HG03175 (cell line): ENCODE measurements at regions not wholly inside any gene's neighbourhood (a gene's known extent, or its start where the extent isn't known, plus 50 kb on each side); places are given as distances from the start of the nearest gene placed in this dataset.
"Not testable (repeated sequence)": the region's sequence is repeated elsewhere in the genome, so short reads cannot be mapped to it uniquely, and the experiment has no call there.

Experiments
- ATAC-seq: cut with Tn5 transposase; IDR thresholded peaks from one replicate; pipeline ENCODE4 v1.9.1; 2021; ENCODE audit warnings: mild to moderate bottlenecking, moderate library complexity; ENCODE audit not compliant: unreplicated experiment

DNA sequence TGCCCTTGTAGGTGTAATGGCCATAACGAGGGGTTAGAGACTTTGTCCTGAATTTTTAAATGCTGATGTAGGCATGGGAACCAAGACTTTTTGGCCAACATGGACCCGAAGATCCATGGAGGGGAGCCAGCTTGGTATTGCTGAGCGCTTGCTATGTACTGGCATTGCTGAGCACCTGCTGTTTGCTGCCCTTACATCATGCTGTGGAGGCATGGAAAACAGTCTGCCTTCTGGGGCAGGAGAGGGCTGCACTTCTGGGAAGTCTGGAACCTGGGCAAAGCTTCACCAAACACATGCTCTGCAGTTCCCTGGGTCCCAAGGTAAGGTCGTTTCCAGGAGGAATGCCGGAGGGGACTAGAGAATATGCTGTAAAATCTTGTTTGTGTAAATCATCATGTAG is 86.3 kb upstream of the CNIH3 start:
- no peak for ATAC-seq

DNA sequence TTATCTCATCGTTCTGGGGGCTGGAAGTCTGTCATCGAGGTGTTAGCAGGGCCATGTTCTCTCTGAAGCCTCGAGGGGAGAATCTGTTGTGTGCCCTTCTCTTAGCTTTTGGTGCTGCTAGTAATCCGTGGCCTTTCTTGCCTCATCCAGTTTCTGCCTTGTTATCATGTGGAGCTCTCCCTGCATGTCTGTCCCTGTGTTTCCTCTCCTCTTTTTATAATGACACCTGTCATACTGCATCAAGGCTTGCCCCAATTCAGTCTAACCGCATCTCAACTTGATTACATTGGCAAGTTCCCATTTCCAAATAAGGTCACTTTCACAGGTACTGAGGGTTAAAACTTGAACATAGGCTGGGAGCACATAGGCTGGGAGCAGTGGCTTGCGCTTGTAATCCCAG is 82.6 kb upstream of the CNIH3 start:
- ATAC-seq = no peak

DNA sequence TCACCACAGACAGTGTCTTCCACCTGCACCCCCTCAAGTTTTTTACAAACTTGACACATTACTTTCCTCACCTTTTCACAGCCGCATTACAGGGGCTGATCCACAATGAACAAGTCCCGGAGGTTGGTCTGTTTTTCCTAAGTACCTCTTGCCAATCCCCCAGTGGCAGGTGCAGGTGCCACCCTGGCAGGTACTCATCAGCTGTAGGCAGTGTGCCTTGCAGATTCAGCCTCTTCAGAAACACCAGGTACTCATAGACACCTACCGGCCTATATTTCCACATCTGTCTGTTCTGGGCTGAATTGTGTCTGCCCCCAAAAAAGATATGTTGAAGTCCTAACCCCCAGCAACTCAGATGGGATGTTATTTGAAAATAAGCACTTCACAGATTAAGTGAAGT is 81.4 kb upstream of the CNIH3 start:
- no peak for ATAC-seq

DNA sequence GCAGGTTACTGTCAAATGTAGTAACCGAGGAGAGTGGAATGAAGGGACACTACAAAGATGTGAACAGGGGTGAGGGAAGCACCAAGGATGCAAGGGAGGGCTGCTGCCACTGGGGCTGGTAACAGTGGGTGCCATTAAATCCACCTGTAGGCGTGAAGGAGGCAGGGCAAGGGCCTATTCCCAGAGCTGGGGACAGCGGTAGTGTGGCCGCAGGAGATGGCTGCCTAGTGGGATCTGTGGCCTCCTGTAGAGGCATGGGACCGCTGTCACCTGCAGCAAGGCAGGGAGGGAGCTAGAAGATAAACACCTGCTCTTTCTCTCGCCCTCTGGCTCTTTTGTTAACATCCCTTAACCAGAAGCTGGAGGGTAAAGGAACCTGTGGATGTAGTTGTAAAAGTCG is 80.5 kb upstream of the CNIH3 start:
- no peak for ATAC-seq

DNA sequence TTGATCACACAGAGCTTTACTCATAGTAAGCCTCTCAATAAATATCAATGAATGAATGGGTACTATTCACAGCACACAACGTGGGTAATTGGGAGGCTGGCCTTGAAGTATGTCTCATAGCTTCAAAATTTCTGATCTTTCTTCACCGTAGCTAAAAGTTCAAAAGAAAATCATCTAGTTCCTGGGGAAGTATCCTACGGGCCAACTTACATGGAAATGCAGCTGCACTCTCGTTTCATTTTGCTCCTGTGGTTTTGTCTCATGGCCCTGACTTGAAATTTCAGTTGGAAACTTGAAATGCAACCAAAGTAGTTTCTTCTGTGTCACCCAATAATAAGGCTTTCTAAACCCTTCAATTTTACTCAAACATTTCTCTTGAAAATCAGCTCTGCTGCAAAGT is 76.1 kb upstream of the CNIH3 start:
- no peak for ATAC-seq

DNA sequence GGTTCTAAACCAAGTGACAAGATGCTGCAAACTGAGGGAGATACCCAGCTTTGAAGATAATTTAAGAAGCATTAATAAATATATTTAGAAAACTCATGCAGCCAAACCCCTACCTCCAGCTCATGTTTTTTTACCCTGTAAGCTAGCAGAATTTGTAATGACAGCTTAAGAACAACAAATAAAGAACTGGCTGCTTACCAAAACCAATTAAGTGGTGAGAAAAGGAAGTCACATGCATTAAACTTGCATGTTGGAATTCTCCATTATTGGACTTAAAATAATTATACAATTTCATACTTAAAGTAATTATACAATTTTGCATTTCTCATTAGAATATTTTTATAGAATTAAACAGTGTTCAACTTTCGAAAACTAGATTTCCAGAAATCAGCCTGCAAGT is 75.6 kb upstream of the CNIH3 start:
- no peak for ATAC-seq

DNA sequence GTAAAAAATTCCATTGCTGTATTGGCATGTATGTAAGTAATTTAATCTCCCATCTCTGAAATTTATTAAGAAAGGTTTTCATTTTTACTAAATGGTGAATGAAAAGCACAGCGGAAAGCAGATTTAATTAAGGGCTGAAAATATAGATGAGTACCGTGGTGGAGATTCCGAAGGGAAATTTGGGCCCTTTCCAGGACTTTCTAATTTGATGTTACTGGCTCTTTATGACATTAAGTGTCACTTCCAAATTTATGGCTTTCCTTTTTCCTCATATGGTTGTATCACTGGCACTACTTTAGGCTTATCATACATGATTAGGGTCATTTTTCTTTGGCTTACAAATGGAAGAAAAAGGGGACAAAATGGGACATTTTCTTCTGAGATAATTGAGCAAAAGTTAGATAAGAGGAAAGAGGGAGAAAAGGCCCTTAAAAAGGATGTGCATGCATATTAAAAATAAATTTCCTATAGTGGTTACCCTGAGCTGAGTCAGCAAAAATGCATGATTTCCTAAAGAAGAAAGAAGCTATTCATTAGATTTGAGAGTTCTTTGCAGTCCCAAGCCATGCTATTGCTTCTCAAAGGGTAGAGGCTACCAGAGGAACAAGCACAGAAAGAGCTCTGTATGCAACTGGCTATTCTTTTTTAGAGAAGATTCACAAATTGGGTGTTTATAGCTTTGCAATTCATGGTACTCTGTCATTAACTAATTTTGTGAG is 74.9 kb upstream of the CNIH3 start:
- no peak for ATAC-seq

DNA sequence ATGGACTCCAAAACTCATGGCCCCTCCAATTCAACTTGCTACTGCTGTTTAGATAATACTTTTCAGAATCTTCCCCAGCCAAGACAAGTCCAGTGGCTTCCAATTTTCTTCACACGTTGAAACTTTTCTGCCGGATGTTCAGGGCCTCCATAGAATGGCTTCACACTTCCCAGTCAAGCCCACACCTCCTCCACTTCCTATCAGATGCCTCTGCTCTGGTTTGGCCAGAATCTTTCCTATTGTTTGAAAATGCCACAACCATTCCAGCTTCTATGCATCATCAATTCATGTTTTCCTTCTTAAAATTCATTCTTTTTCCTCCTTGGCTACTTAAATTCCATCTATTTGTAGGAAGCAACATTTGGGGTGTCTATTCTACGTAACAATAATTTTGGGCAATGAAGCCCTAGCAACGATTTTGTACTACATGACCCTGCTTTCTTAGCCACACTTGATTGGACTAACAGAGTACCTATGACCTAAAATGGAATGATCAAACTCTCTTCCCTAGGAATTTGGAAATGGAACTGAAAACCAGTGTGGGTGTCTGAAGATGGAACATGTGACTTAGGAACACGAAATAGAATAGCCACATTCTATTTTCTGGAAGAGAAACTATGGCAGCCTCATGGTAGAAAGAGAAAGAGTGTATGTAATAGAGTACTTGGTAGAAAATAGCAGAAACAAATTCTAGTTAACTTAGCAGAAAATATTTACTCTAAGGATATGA is 74.1 kb upstream of the CNIH3 start:
- ATAC-seq = no peak

DNA sequence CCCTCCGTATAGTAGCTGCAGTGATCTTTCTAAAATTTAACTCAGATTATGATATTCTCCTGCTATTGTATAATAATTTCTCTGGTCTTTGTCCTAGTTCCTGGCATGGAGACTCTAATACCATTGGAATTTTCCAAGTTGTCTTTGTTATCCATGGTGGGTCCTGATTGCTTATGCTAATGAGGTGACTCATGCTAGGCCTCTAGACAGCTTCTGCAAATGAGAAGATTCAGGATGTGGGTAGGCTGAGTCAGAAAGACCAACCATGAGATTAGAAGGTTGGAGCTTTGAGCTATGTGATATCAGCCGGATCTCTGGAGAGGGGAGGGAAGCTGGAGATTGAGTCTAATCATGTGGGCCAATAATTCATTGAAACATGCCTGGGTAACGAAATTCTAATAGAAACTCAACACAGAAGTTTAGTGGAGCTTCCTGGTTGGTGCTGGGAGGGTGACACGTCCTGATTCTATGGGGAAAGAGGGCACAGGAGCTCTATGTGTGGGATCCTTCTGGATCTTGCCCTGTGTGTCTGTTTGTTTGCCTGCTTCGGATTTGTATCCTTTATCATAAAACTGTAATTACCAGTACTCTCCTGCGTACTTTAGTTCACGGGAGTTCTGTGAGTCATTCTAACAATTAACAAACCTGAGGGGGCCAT is 73.2 kb upstream of the CNIH3 start:
- ATAC-seq = no peak

DNA sequence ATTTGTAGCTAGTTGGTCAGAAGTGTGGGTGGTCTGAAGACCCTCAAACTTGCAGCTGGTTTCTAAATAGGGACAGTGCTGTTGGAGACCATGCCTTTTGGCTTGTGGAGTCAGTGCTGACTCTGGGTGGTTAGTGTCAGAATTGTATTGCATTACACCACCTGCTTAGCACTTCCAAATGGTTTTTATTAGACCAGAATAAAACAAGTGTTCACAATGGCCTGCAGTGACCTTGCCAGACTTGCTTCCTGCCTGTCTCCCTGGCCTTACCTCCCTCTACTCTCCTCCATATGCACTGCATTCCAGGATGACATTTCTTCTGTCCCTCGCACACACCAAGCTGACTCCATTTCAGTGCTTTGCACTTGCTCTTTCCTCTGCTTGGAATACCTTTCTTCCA is 72.7 kb upstream of the CNIH3 start:
- no peak for ATAC-seq

DNA sequence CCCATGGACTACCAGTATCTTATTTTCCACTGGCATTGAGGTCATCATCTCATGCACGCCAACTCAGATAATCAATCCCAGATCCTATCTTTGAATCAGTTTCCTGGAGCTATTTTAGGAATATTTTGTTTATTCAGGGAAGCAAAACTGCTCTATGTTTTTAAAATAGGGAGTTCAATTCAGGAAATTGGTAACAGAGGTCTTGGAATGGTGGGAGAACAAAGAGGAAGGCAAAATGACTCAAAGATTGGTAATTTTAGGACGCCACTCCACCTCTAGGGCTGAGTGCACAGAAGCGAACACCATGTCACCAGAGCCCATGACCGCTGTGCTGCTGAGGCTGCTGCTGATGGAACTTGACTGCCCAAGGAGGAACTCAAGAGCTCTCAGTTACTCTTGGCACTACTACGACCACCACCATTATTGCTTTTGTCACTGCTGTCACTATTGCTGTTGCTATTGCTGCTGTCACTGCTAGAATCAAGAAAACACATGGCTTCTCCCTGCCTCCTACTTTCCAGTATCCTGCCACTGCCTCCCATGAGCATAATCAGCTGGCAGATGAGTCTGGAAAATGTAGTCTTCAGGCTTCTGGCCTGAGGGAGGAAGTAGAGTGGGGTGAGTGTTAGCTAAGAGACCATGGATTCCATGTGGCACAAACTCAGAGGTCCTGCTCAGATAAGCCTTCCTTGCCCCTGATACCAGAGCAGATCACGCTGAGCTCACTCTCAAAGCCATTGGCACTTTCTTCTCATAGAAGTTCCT is 71.6 kb upstream of the CNIH3 start:
- ATAC-seq = no peak

DNA sequence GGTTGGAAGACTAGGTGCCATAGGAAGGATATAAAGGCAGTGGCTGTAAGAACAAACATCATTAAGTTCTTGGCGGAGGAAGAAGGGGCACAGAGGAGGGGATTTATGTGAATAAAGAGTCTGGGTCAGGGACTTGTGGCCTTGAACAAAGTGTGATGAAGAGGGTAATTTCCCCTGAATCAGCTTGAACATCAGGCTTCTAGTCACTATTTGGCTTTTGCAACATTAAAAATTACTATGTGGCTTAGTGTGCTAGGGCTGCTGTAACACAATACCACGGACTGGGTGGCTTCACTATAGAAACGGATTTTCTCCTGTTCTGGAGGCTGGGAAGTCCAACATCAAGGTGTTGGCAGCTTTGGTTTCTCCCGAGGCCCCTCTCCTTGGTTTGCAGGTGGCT is 70.5 kb upstream of the CNIH3 start:
- no peak for ATAC-seq

DNA sequence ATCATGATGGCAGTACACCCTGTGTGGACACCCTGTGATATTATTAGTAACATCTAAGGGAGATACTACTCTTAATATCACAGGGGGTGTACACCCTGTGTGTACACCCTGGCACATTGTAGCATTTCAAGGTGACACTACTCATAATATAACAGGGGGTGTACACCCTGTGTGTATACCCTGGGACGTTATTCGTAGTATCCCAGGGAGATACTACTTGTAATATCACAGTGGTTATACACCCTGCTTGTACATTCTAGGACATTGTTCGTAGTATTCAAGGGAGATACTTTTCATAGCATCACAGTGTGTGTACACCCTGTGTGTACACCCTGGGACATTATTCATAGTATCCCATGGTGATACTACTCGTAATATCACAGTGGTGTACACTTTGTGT is 67.4 kb upstream of the CNIH3 start:
- no peak for ATAC-seq

DNA sequence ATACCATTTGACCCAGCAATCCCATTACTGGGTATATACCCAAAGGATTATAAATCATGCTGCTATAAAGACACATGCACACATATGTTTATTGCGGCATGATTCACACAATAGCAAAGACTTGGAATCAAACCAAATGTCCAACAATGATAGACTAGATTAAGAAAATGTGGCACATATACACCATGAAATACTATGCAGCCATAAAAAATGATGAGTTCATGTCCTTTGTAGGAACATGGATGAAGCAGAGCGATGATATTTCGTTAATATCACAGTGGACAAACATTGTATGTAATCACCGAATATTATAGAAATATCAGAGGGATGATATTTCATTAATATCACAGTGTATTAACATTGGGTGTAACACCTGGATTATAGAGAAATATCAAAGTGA is 64.9 kb upstream of the CNIH3 start:
- ATAC-seq = not testable (repeated sequence)

DNA sequence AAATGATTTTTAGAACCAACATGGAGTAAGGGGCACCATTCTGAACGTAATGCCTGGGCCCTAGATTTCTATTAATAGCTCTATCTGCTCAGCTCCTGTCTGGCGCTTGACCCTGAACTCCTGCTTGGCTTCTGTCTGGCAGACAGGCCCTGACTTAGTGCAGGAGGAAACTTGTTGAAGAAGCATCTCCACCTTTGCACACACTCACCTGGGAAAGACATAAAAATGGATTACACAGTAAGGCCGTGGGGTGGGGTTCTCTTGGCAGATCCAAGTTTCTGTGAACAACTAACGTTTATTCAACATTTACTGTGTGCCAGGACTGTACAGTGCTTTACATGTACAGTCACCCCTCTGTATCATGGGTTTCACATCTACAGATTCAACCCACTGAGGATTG is 62.1 kb upstream of the CNIH3 start:
- no peak for ATAC-seq

DNA sequence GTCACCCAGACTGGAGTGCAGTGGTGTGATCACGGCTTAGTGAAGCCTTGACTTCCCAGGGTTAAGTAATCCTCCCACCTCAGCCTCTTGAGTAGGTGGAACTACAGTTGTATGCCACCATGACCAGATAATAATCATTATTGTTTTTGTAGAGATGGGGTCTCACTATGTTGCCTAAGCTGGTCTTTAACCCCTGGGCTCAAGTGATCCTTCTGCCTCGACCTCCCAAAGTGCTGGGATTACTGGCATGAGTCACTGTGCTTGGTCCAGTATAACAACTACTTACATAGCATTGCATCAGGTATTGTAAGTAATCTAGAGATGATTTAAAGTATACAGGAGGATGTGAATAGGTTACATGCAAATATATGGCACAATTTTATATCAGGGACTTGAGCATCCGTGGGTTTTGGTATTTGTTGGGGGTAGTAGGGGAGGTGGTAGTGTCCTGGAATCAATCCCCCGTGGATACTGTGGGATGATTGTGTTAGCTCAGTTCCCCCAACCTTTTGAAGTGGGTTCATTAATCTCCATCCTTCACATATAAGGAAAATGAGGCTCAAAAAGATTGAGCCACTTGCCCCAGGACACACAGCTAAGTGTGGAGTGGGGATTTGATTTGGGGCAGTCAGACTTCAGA is 61.4 kb upstream of the CNIH3 start:
- no peak for ATAC-seq

DNA sequence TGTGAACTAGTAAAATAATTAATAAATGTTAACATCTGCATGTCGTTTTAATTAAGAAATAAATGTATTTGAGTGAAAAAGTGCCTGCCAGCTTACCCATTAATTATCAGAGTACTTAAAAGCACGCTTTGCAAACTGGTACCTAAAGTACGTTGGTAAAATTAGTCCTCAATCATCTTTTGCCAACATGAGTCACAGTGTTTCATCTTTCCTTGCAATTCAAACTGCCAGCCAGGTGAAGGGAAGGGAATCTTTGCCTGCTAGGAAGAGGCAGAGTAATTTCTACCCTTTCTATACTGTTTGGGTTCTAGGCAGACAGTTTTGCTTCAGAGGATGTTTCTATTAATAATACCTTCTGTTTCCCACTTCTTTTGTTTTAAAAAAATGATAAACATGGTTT is 57.2 kb upstream of the CNIH3 start:
- no peak for ATAC-seq

DNA sequence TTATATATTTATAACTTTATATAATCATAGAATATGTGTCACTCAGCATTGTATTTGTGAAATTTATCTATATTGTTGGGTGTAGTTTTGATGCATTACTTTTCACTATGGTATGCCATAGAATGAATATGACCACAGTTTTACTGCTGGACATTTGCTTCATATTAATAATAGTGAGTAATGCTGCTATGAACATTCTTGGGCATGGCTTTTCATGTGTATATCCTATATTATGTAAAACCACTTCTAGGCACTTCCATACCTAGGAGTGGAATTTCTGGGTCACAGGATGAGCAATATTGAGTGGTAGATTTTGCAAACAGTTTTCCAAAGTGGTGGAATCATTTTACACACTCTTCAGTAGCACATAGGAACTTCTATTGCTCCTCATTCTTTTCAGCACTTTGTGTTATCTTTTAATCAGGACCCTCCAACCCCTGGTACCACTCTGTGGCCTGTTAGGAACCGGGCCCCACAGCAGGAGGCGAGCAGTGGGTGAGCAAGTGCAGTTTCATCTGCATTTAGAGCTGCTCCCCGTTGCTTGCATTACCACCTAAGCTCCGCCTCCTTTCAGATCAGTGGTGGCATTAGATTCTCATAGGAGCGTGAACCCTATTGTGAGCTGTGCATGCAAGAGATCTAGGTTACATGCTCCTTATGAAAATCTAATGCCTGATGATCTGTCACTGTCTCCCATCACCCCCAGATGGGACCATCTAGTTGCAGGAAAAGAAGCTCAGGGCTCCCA is 56.0 kb upstream of the CNIH3 start:
- ATAC-seq = no peak

DNA sequence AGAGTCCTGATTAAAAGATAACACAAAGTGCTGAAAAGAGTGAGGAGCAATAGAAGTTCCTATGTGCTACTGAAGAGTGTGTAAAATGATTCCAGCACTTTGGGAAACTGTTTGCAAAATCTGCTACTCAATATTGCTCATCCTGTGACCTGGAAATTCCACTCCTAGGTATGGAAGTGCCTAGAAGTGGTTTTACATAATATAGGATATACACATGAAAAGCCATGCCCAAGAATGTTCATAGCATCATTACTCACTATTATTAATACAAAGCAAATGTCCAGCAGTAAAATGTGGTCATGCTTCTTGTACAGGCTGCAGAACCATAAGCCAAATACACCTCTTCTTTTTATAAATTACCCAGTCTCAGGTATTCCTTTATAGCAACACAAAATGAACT is 53.2 kb upstream of the CNIH3 start:
- not testable (repeated sequence) for ATAC-seq

DNA sequence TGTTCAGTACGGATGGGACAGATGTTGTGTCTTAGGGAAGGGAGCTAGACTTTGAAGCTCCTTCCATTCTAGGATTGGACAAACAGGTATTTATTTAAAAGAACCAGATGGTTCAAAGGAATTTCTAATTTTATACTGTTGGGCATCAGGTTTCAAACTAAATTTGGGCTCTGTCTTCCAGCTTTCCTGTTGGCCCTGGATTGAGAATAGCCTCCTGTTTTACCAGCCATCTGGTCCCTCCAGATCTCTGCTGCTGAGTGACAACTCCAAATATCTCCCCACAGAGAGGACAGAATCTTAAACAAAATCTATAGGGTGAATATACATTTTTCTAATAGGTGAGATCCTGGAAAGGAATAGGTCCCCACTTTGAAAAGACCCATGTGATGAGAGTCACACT is 52.5 kb upstream of the CNIH3 start:
- ATAC-seq = no peak
